H1 (cell line): ENCODE measurements at regions not wholly inside any gene's neighbourhood (a gene's known extent, or its start where the extent isn't known, plus 50 kb on each side); places are given as distances from the start of the nearest gene placed in this dataset.

ENCODE experiments used
- CTCF ChIP-seq, 3 experiments: IDR thresholded peaks; 1 replicate in 2 of 3; 2 replicates in 1 of 3; pipeline versions ENCODE4 v1.5.1 to v1.6.1; 2011; ENCODE audit warnings: low read length in 3 of 3, mild to moderate bottlenecking in 3 of 3, inconsistent platforms in 2 of 3, low read depth in 1 of 3, moderate library complexity in 1 of 3; ENCODE audit not compliant: insufficient read depth in 1 of 3; ENCODE audit errors: control extremely low read depth in 1 of 3
- NRF1 ChIP-seq: IDR thresholded peaks from 2 replicates; pipeline ENCODE4 v1.6.1; 2011; ENCODE audit warnings: mild to moderate bottlenecking, low read depth, low read length, improper control_type of control experiment
- TF ChIP-seq, protein P1 (sequence below): IDR thresholded peaks from 2 replicates; pipeline ENCODE4 v1.6.1; 2011; ENCODE audit warnings: low read length, improper control_type of control experiment

DNA sequence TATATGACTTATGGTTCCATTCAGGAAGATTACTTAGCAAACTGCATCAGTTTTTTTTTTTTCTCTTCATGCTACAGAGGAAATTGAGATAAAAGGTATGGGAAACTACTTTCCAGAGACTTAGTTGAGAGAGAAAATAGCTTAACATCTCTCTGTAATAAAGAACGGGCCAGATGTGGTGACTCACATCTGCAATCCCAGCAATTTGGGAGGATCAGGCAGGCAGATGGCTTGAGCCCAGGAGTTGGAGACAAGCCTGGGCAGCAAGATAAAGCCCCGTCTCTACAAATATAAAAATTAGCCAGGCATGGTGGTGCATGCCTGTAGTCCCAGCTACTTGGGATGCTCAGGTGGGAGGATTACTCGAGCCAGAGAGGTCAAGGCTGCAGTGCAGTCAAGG, 271.2 kb upstream of the TENM3 start (continued):
- TF ChIP-seq CTCF (IDR thresholded peaks at IDR 0.05; ENCODE audit: control extremely low read depth in 1 of 3, insufficient read depth in 1 of 3, low read depth in 1 of 3, low read length in 3 of 3) (no peak), NRF1 (no peak)
- TF ChIP-seq, protein P1, sequence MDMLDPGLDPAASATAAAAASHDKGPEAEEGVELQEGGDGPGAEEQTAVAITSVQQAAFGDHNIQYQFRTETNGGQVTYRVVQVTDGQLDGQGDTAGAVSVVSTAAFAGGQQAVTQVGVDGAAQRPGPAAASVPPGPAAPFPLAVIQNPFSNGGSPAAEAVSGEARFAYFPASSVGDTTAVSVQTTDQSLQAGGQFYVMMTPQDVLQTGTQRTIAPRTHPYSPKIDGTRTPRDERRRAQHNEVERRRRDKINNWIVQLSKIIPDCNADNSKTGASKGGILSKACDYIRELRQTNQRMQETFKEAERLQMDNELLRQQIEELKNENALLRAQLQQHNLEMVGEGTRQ: no peak
